HG03378 (cell line): ENCODE measurements at regions not wholly inside any gene's neighbourhood (a gene's known extent, or its start where the extent isn't known, plus 50 kb on each side); places are given as distances from the start of the nearest gene placed in this dataset.

Experiments used
- ATAC-seq: cut with Tn5 transposase; IDR thresholded peaks from one replicate; pipeline ENCODE4 v1.9.1; 2021; ENCODE audit warnings: mild to moderate bottlenecking, moderate library complexity; ENCODE audit not compliant: unreplicated experiment

DNA sequence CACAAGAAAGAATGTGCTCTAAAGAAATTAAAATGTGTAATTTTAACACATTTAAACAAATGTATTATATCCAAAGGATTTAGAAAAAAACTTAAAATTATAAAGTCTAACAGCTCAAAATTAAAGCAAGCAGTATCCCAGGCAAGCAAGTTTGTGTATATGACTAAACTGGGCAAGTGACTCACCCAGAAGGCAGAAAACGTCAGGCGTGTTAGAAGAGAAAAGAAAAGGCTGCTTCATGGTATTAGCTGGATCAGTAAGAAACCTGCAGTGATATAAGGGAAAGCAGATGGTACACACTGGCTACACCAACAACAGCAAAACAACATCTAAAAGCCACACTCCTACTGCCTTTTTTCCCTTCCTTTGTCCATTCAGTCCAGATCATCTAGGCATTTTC, 250.6 kb upstream of the NDST3 start:
- no peak for ATAC-seq

DNA sequence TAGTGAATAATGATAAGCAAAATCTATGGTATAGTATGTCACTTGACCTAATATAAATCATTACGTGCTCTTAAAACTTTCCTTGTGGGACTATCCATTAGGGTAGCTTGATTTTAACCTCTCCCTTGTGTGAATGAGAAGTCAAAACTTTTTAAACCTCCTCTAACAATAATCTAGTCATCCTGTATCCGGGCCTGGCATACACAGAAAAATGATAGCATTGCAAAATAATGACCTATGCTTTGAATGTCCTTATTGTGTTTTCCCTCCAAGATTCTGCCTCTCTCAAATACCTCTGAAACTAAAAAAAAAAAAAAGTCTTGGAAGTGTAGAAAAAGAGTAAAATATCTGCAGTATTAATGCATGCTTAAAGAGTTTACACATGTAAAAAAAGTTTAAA, 250.0 kb upstream of the NDST3 start:
- ATAC-seq: no peak

DNA sequence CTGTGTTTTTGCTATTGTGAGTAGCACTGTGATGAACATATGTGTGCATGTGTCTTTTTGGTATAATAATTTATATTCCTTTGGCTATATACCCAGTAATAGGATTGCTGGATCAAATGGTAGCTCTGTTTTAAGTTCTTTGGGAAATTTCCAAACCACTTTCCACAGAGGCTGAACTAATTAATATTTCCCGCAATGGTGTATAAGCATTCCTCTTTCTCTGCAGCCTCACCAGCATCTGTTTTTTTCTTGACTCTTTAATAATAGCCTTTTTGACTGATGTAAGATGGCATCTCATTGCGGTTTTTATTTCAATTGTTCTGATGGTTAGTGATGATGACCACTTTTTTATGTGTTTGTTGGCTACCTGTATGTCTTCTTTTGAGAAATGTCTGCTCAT, 247.7 kb upstream of the NDST3 start:
- no peak for ATAC-seq

DNA sequence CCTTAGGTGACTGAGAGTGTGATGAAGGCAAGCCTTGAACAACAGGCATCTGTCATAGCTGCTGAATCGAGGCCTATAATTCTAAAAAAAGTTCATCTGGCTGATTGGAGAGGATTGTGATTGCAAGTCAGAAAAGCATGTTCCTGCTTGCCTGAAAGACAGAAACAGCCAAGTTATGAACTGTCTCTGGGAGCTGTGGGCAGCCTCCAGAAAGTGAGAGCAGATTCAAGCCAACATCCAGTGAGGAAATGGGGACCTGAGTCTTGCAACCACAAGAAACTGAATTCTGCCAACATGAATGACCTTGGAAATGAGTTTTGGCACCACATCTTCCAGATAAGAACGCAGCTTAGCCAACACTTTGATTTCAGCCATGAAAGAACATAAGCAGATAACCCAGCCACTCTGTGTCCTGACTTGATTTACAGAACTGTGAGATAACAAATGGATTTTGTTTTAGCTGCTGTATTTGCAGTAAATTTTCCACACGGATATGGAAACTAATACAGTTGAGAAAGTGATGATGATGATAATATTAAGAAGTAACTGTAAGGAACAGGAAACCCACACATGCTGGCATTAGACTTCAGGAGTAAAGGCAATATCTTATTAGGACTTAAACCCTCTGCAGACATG, 240.3 kb upstream of the NDST3 start:
- no peak for ATAC-seq

DNA sequence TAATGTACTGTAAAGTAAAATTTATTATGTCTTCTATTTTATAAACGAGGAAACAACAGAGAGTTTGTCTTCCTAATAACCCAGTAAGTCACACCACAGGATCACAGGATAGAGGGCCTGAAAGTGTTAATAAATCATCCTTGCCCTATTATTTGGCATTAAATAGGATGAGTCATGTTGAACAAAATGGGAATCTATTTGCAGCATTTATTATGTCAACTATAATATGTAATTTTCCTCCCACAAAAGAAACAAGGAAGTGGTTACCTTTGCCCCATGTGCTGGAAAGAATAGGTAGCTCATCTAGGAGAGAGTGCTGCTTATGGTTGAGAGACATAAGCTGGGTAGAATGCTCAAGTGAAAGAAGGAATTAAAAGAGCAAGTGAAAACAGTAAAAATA, 237.6 kb upstream of the NDST3 start:
- ATAC-seq: no peak

DNA sequence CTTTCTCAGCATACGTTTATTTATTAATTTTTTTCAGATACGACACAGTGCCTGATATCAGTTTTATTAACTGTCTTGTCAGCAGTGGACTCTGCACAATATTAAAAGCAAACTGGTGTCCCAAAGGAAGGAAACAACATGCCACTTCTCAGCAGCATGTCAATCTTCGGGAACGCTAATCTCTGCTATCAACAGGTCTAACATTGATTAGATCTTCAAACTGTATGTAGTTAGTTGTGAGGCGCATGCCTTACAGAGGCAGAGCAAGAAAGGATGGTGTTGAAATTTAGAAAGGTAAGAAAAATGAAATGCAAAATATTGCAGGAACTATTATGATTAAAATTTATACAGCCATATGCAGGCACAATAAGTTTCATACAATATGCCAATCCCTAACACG, 233.7 kb upstream of the NDST3 start:
- no peak for ATAC-seq

DNA sequence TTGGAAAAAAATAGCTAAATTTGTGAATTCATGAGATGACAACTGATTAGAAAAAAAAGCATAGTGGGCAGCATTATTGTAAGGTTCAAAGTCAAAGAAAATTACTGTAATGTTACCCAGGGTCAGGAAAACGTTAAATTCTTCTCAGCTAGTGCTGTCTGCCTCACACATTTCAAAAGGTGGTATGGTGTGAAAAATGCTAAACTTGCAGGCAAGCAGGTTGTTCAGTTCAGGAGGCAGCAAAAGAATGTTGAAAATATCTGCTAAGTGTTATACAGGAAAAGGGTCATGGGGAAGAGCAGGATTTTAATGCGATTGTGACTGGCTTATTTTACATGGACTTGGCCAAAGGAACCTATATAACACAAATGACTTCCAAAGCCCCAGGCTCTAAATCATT, 232.5 kb upstream of the NDST3 start:
- ATAC-seq: no peak

DNA sequence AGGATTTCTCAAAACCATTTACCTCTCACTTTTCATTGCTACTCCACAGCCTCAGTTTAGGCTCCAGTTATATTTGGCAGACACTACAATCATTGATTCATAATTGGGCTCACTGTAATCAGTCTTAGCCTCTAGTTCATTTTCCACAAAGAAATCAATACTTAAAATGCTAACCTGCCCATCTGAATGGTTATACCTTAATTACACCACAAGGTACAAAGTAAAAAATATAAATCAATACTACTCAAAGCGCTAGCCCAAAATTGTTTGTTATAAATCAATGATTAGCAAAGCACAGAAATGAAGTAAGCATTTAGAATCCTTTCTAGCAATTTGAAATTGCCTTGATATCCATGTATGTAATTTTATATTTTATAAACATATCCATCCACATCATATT, 222.6 kb upstream of the NDST3 start:
- no peak for ATAC-seq

DNA sequence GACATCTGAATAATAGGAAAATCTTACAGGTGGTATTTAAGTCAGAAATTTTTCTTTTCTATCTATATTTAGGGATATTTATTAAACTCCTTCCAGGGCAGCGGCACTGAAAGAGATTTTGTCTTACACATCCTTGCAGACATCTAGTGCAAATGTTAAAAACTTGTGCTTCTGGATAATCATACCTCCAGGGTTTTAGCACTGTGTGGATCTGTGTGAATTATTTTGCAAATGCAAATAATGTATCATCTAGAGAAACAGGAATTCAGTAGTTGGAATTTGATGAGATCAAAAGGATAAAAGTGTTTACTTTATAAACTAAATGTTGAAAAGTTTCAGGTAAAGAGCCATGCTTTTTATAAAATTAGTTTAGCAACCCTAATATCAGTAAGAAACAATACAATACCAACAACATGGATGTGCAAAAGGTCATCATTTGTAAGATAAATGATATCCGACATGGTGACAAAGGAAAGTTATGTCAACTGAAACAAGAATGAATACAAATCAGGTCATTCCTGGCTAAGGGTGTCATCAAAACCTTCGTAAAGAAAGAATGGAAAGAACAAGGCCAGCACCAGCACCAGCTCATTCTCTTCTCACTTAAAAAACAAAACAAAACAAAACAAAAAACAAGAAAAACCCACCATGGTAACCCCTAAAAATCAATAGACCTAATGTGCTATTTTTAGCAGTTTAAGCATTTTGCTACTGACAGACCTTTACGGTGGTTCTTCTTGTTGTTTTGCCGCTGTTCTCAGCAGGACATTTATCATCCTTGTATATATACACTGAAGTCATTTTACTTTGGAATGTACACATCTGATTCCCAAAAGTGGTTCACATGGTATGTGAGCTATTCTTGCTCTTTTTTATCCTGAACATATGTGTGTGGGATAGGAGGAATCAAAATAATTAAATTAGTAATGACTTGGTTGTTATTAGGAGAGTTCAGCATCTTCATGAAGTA, 219.7 kb upstream of the NDST3 start:
- ATAC-seq: no peak

DNA sequence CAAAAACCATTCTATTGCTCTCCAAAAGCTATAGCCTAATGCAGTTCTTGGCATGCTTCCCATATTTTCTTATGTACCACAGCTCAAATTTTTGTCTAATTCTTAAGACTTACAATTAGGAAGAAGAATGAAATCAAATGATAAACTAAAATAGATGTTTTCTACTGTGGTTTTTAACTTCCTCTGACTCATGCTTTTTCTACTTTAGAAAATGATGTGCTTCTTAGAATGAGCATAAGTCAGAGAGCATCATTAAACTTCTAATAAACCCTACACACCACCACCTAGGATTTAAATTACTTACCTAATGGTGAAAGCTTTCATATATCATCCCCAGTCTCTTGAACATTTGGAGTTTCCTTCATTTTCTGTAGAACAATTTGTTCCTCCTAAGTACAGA, 217.0 kb upstream of the NDST3 start:
- no peak for ATAC-seq

DNA sequence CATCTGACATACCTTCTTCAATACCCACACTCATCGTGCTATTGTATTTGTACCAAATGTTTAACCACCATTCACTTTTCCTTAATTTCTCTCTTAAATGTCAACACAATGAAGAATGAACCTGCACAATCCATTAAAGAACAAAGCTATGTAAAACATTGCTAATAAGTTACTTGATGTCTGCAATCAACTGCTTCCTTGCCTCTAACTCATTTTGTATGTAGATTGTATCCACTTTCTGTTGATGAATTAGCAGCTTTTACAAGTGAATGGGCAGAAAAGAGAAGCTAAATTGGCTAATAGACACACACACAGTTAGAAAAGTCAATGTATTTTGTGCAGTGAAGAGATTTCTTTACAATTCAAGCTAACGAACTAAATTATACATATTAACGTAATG, 212.5 kb upstream of the NDST3 start:
- no peak for ATAC-seq

DNA sequence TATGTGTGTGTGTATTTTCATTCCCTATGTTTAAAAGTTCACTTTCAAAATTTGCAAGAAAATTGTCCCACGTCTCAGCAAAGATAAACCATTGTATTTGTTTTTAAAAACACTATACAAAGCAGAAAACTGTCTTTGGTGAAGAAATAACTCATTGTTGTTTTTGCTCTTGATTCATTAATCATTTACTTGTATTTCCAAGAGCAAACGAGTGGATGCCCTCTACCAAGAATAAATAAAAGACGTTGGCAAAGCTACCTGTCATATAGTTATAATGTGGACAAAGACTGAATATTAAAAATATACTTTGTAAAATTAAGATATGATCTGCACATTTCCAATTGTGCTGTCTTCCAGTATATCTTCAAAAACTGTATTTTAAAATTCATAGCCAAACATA, 210.9 kb upstream of the NDST3 start:
- ATAC-seq: no peak

DNA sequence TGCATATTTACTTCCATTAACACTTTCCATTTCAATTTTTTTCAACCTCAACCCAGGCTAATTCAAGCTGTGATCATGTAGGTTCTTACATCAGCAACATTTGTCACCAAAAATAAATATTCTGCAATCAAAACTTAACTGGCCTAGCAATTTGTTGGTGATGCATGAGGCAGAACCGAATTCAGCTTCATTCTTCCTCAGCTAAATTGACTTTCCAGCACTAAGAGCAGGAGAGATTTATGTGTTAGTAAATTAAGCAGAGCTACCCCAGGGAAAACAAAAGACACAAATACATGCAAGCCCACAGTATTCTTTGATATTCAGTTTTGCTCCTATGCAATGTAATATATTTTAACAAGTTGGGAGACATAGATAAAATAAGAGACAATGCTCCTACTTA, 208.7 kb upstream of the NDST3 start:
- no peak for ATAC-seq

DNA sequence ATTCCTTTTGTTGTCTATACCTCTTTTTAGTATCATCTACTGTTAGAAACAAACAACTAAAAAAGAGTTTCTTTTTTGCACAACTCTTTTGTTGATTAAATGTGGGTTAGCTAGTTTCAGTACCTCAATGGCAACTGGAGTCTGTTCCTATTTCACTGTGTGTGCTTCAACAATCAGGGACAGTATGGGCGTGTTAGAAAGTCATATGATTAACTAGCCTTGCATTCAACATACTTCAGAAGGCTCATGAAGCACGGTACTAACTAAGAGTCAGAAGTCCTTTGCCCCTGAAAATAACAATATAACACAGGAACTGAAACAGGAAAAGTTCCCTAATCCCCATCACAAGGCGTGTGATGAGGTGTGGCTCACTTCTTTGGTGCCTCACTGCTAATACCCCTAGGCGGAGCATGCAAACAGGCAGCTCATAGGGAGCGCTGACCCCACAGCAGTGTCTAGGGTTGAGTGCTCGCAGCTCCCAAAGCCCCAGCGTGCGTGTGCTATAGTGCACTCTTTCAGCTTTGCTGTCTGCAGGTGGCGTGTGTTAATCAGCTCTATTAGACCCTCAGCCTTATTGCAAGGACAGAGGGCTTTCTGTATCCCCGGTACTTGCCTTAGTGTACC, 203.1 kb upstream of the NDST3 start:
- no peak for ATAC-seq

DNA sequence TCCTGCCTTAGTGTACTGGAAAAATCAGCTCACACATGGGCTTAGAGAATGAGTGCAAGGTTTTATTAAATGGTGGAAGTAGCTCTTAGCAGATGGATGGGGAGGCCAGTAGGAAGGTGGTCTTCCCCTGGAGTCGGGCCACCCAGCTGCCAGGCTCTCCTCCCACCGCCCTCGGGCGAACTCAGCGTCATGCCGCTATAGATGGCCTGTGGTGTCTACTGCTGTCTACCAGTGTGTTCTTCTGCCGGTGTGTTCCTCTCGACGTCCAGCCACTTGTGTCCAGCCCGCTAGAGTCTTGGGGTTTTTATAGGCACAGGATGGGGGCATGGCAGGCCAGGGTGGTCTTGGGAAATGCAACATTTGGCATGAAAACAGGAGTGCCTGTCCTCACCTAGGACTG, 198.7 kb upstream of the NDST3 start:
- no peak for ATAC-seq

DNA sequence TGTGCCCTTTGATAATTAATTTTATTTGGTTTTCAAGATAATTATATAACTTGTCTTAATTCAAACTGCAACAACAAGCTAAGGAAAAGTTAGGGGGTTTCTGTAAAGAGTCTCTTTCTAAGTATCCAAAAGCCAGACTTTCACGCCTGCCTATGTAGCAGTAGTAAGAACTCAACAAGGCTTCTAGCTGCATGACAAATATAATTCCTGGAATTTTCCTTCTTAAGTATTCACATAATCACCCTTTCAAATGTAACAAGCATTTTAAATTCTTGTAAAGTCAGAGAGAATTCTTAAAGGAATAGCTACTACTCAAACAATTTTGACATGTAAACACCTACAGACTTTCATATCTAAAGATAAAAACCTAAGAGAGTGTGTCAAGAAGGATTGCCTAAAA, 189.7 kb upstream of the NDST3 start:
- no peak for ATAC-seq

DNA sequence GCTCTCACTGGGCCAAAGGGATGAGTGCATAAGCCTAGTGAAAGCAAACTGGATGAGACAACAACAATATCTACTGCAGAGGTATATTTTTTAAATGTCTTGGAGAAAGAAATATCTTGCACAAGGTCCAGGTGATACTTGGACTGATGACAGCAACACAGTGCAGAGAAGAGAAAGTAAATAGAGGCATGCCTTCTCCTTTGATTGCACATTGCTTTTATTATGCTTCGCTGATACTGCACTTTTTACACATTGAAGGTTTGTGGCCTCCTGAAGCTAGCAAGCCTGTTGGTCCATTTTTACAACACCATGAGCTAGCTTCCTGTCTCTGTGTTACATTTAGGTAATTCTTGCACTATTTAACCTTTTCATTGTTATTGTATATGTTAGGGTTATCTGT, 189.0 kb upstream of the NDST3 start:
- ATAC-seq: no peak

DNA sequence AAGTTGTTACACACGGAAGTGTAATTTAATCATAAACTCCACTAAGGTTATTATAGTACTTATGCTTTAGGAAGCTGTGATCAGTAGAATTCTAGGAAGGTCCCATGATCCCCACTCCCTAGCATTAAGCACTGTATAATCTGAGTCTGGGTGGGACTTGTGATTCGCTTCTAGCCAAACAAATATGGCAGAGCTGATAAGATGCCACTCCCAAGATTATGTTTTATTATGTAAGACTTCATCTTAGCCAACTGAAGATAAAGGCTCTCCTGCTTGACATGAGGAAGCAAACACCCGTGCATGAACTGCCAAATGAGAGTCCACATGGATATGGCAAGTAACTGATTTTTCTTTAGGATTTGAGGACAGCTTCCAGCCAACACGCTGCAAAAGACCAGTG, 186.4 kb upstream of the NDST3 start:
- ATAC-seq: no peak

DNA sequence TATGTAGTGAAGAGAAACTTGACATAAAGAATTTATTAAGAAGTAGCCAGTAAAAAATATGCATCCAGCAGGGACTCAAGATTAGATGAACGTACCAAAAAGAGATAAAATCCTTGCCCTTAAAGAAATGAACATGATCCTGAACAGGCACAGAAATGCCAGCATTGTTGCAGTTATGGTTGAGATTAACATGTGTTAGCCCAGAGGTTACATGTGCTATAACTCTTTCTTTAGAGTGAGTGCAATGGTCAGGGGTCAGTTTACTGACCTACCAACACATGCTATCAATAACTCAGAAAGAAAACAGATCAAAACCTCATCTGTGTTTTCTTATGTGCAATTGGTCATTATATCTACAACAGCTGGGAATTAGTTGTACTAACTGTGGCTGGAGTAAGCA, 166.1 kb upstream of the NDST3 start:
- ATAC-seq: no peak

DNA sequence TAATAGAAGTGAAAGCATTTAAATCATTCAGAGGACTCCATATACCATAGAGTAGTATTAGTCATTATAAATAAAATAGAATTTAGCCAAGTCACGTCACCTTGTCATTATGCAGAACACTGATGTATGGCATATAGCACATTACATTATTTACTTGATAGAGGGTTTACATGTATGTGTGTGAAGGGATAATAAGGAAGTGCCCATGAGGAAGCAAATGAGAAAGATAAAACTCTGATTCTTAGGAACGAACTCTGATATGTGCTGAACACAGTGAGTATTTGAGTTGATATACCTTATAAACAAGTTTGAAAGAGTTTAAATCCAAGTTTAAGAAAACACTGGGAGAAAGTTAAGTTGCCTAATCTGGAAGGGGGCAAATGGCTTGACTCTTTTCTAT, 160.5 kb upstream of the NDST3 start:
- ATAC-seq: no peak

DNA sequence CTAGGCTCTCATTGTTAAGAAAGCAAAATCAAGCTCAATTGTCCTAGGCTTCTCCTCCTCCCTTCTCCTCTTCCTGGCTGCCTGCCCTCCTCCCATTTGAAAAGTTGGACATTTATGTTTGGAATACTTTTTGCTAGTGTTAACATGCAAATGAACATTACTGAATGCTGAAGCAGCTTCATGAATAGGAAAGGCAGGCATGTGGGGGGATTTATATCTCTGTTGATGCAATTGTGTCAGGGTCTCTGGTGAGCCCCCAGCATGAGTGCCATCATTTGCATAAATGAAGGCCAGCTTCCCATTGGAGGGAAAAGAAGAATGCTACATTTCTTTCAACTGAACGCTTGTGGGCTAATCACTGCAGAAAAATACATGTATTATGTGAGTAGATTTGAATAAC, 160.1 kb upstream of the NDST3 start:
- ATAC-seq: no peak

DNA sequence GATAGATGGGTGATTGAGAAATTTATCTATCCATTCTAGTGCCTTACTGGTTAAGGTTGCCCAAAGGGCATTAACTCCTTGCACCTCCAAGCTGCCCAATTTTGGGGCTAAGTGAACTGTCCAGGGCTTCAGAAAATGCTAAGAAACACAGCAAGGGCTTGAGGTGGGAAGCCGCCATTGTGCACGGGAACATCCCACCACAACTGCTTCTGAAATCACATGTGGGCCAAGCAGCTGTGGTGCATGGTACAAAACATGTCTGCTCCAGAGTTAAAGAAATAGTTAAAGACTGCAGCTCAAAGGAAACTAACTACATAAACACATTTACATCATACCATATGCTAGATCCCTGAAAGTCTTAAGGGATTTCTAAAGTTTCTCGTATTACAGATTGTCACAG, 144.3 kb upstream of the NDST3 start:
- no peak for ATAC-seq
